ENCODE measurements at regions not wholly inside any gene's neighbourhood (a gene's known extent, or its start where the extent isn't known, plus 50 kb on each side); places are given as distances from the start of the nearest gene placed in this dataset.

DNA sequence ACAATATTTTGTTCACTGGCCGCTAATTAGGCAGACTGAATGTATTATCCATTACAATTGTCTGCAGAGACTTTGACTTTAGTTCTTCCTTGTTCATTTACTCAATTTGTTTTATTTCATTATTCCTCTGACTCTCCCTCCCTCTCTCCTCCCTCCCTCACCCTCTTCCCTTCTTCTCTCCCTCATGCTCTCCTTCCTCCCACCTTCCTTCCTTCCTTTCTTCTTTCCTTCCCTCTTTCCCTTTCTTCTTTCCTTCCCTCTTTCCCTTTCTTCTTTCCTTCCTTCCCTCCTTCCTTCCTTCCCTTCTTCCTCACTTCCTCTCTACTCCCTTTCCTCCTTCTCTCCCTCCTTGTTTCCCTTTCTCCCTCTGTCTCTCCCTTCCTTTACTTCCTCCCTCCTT, 1591.0 kb upstream of the SLC10A2 start:
- Histone ChIP-seq H3K79me2 (ENCODE audit: insufficient read depth) (no peaks in the 10 kb centered on the region), H3F3A (ENCODE audit: insufficient read depth) (no peaks in the 10 kb centered on the region), H3K4me1 (ENCODE audit: insufficient read depth) (no peaks in the 10 kb centered on the region), H3K9me2 (ENCODE audit: insufficient read depth) (no peaks in the 10 kb centered on the region), H3K9me3 (ENCODE audit: low read depth) (no peaks in the 10 kb centered on the region), H3K27ac (no peak overlapping the region), H4K20me1 (ENCODE audit: insufficient read depth) (no peaks in the 10 kb centered on the region), H3K4me2 (ENCODE audit: unreplicated experiment) (no peak overlapping the region), H3K9ac (no peak overlapping the region), H3K4me3 (no peak overlapping the region), H2AFZ (no peak overlapping the region), H3K36me3 (ENCODE audit: low read depth) (no peaks in the 10 kb centered on the region), H3K27me3 (replicated peaks; ENCODE audit: insufficient read depth) (no peaks in the 10 kb centered on the region)
- DNase-seq: no peak
- 27 to 37% methylated on average over 1 of the region's 1 CpG for WGBS, 2 experiments (ENCODE audit: low coverage in 1 of 2, low lambda C conversion rate in 2 of 2, missing lambda C conversion rate in 2 of 2)
- in situ Hi-C loops (cut with MboI): no loop called here
- no peak for TF ChIP-seq EZH2 (IDR thresholded peaks at IDR 0.05; ENCODE audit: insufficient read depth, poor library complexity, severe bottlenecking)
- no peak for TF ChIP-seq EZH2phosphoT487 (IDR thresholded peaks at IDR 0.05; ENCODE audit: insufficient read depth, low read depth)

DNA sequence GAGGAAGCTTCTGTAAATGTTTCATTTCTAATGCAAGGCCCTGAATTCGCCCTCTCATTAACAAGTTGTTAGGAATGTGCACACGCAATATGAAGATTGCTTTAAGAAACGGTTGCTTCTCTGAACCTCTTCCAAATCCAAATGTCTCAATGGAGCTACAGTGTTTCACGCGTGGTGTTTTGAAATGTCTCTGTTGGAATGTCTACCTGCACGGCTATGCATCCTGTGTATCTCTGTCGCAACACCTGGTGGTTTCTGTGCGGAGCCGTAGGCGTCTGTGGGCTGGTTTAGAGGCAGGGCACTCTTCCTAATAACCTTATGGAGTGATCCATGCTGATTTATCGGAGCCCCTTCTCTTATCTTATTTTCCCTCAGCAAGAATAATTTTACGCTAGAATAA, 1584.2 kb upstream of the SLC10A2 start:
- in situ Hi-C loops (cut with MboI): no loop called here
- no peaks in the 10 kb centered on the region for H4K20me1 ChIP-seq (ENCODE audit: insufficient read depth)
- no peak for TF ChIP-seq EZH2phosphoT487 (IDR thresholded peaks at IDR 0.05; ENCODE audit: insufficient read depth, low read depth)
- no peak for TF ChIP-seq EZH2 (IDR thresholded peaks at IDR 0.05; ENCODE audit: insufficient read depth, poor library complexity, severe bottlenecking)
- DNase-seq: no peak
- no peaks in the 10 kb centered on the region for H3K9me2 ChIP-seq (ENCODE audit: insufficient read depth)
- no peak overlapping the region for H3K9ac ChIP-seq
- no peaks in the 10 kb centered on the region for H3K4me1 ChIP-seq (ENCODE audit: insufficient read depth)
- no peaks in the 10 kb centered on the region for H3K79me2 ChIP-seq (ENCODE audit: insufficient read depth)
- no peaks in the 10 kb centered on the region for H3K27me3 ChIP-seq (replicated peaks; ENCODE audit: insufficient read depth)
- no peak overlapping the region for H3K4me2 ChIP-seq (ENCODE audit: unreplicated experiment)
- no peaks in the 10 kb centered on the region for H3F3A ChIP-seq (ENCODE audit: insufficient read depth)
- WGBS, 2 experiments (ENCODE audit: low coverage in 1 of 2, low lambda C conversion rate in 2 of 2, missing lambda C conversion rate in 2 of 2): 44 to 52% methylated on average over 12 of the region's 12 CpGs
- no peak overlapping the region for H3K4me3 ChIP-seq
- no peak overlapping the region for H3K27ac ChIP-seq
- H3K9me3 ChIP-seq (ENCODE audit: low read depth): no peaks in the 10 kb centered on the region
- no peak overlapping the region for H2AFZ ChIP-seq
- no peaks in the 10 kb centered on the region for H3K36me3 ChIP-seq (ENCODE audit: low read depth)

DNA sequence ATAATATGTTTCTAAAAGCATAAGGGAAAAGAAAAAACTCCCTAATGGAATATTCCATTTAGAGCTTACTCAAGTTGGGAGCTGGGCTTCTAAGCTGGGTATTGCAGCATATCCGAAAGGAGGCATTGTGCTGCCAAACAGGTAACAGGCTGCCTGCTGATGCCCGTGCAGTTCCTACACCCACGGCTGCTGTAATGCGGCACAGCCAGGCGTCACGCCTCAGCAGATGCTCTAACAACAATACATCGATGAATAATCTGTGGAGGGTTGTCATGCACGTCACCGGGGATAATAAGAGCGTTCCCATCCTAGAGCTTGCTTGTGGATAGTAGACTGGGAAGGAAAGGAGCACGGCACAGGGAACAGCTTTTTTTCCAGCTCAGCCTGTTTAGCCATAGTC, 1582.1 kb upstream of the SLC10A2 start:
- 46 to 54% methylated on average over 11 of the region's 11 CpGs for WGBS, 2 experiments (ENCODE audit: low coverage in 1 of 2, low lambda C conversion rate in 2 of 2, missing lambda C conversion rate in 2 of 2)
- in situ Hi-C loops (cut with MboI): no loop called here
- H3F3A ChIP-seq (ENCODE audit: insufficient read depth): no peaks in the 10 kb centered on the region

DNA sequence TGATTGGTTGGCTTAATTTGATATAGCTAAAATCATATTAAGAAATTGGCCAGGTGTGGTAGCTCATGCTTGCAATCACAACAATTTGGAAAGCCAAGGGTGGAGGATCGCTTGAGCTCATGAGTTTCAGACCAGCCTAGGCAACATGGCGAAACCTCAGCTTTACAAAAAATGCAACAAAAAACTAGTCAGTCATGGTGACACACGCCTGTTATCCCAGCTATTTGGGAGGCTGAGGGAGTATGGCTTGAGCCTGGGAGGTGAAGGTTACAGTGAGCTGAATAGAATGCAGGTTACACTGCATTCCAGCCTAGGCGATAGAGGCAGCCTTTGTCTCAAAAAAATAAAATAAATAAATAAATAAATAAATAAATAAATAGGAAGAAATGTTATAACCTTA, 1579.6 kb upstream of the SLC10A2 start:
- in situ Hi-C loops (cut with MboI): no loop called here
- no peak overlapping the region for H3K4me3 ChIP-seq
- TF ChIP-seq EZH2phosphoT487 (IDR thresholded peaks at IDR 0.05; ENCODE audit: insufficient read depth, low read depth) (no peak), EZH2 (IDR thresholded peaks at IDR 0.05; ENCODE audit: insufficient read depth, poor library complexity, severe bottlenecking) (no peak)

More for the DNA sequence above, 1582.1 kb upstream of the SLC10A2 start:
- no peak for DNase-seq
- TF ChIP-seq EZH2phosphoT487 (IDR thresholded peaks at IDR 0.05; ENCODE audit: insufficient read depth, low read depth) (no peak), EZH2 (IDR thresholded peaks at IDR 0.05; ENCODE audit: insufficient read depth, poor library complexity, severe bottlenecking) (no peak)
- no peaks in the 10 kb centered on the region for H4K20me1 ChIP-seq (ENCODE audit: insufficient read depth)
- H3K27me3 ChIP-seq (replicated peaks; ENCODE audit: insufficient read depth): no peaks in the 10 kb centered on the region
- H3K36me3 ChIP-seq (ENCODE audit: low read depth): no peaks in the 10 kb centered on the region
- no peak overlapping the region for H3K9ac ChIP-seq
- no peak overlapping the region for H3K4me3 ChIP-seq
- no peaks in the 10 kb centered on the region for H3K79me2 ChIP-seq (ENCODE audit: insufficient read depth)
- no peak overlapping the region for H3K4me2 ChIP-seq (ENCODE audit: unreplicated experiment)
- no peaks in the 10 kb centered on the region for H3K9me2 ChIP-seq (ENCODE audit: insufficient read depth)
- H3K27ac ChIP-seq: no peak overlapping the region
- H3K9me3 ChIP-seq (ENCODE audit: low read depth): no peaks in the 10 kb centered on the region
- no peak overlapping the region for H2AFZ ChIP-seq
- H3K4me1 ChIP-seq (ENCODE audit: insufficient read depth): no peaks in the 10 kb centered on the region

DNA sequence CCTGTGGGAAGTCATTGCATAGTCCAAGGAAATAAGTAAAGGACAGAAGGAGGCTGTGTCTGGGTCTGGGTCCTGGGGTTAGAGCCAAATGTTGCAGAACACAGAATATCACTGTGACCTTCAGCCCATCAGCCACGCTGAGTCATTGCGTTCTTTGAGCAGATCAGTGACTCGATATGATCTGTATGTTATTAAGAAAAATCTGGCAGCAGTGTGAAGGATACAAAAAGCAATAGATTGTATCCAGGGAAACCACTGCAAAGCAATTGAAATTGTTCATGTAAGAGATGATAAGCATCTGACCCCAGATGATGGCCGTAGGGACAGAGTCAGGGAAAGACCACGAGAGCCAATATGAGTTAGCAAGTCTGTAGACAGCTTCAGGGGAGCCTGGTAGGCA, 1575.1 kb upstream of the SLC10A2 start:
- WGBS, 2 experiments (ENCODE audit: low coverage in 1 of 2, low lambda C conversion rate in 2 of 2, missing lambda C conversion rate in 2 of 2): 7 to 17% methylated on average over 5 of the region's 5 CpGs
- no peak for DNase-seq

More for the DNA sequence above, 1579.6 kb upstream of the SLC10A2 start:
- no peaks in the 10 kb centered on the region for H3K9me3 ChIP-seq (ENCODE audit: low read depth)
- H3K9me2 ChIP-seq (ENCODE audit: insufficient read depth): no peaks in the 10 kb centered on the region
- DNase-seq: no peak
- H3K4me2 ChIP-seq (ENCODE audit: unreplicated experiment): no peak overlapping the region
- WGBS, 2 experiments (ENCODE audit: low coverage in 1 of 2, low lambda C conversion rate in 2 of 2, missing lambda C conversion rate in 2 of 2): 35% methylated on average over 4 of the region's 4 CpGs
- no peaks in the 10 kb centered on the region for H3K4me1 ChIP-seq (ENCODE audit: insufficient read depth)
- no peaks in the 10 kb centered on the region for H3K36me3 ChIP-seq (ENCODE audit: low read depth)
- no peak overlapping the region for H3K27ac ChIP-seq
- H3F3A ChIP-seq (ENCODE audit: insufficient read depth): no peaks in the 10 kb centered on the region
- no peaks in the 10 kb centered on the region for H3K27me3 ChIP-seq (replicated peaks; ENCODE audit: insufficient read depth)
- H4K20me1 ChIP-seq (ENCODE audit: insufficient read depth): no peaks in the 10 kb centered on the region
- no peak overlapping the region for H3K9ac ChIP-seq
- H2AFZ ChIP-seq: no peak overlapping the region
- H3K79me2 ChIP-seq (ENCODE audit: insufficient read depth): no peaks in the 10 kb centered on the region

More for the DNA sequence above, 1575.1 kb upstream of the SLC10A2 start:
- Histone ChIP-seq H3K27ac (no peak overlapping the region), H3K36me3 (ENCODE audit: low read depth) (no peaks in the 10 kb centered on the region), H3K4me3 (no peak overlapping the region), H2AFZ (no peak overlapping the region), H3K27me3 (replicated peaks; ENCODE audit: insufficient read depth) (no peaks in the 10 kb centered on the region), H3K79me2 (ENCODE audit: insufficient read depth) (no peaks in the 10 kb centered on the region), H3K4me2 (ENCODE audit: unreplicated experiment) (no peak overlapping the region), H3K9ac (no peak overlapping the region), H3K4me1 (ENCODE audit: insufficient read depth) (no peaks in the 10 kb centered on the region), H3K9me3 (ENCODE audit: low read depth) (no peaks in the 10 kb centered on the region), H3K9me2 (ENCODE audit: insufficient read depth) (no peaks in the 10 kb centered on the region), H4K20me1 (ENCODE audit: insufficient read depth) (no peaks in the 10 kb centered on the region), H3F3A (ENCODE audit: insufficient read depth) (no peaks in the 10 kb centered on the region)
- TF ChIP-seq EZH2phosphoT487 (IDR thresholded peaks at IDR 0.05; ENCODE audit: insufficient read depth, low read depth): no peak
- in situ Hi-C loops (cut with MboI): no loop called here
